K562 (cell line): ENCODE measurements at regions not wholly inside any gene's neighbourhood (a gene's known extent, or its start where the extent isn't known, plus 50 kb on each side); places are given as distances from the start of the nearest gene placed in this dataset.

Experiments
- ATF2 ChIP-seq: sonication (generic); formaldehyde crosslinking; IDR thresholded peaks from 2 replicates; pipeline ENCODE4 v1.8.1; 2022; ENCODE audit warnings: missing genetic modification reagents
- BRCA1 ChIP-seq, 2 experiments: fragments of 450-650 bp in 1 of 2; sonication (generic) in 1 of 2; formaldehyde crosslinking in 1 of 2; IDR thresholded peaks; 2 replicates each; pipeline versions ENCODE4 v1.5.0 to v1.6.1; 2017 to 2020; ENCODE audit warnings: mild to moderate bottlenecking in 1 of 2, missing genetic modification reagents in 1 of 2
- EP300 ChIP-seq: IDR thresholded peaks from 2 replicates; pipeline ENCODE4 v1.6.1; 2012; ENCODE audit warnings: low read length, improper control_type of control experiment
- ETV6 ChIP-seq, 3 experiments: fragments of 150-350 bp in 1 of 3; sonication (generic) in 1 of 3; formaldehyde crosslinking in 1 of 3; IDR thresholded peaks; 2 replicates each; pipeline versions ENCODE4 v1.6.1 to v1.8.0; 2014 to 2022; ENCODE audit warnings: borderline replicate concordance in 2 of 3, low read depth in 2 of 3, antibody characterized with exemption in 1 of 3, low read length in 1 of 3, mild to moderate bottlenecking in 1 of 3, missing genetic modification reagents in 1 of 3
- FOXM1 ChIP-seq, 2 experiments: fragments of 450-650 bp in 1 of 2; sonication (generic) in 1 of 2; formaldehyde crosslinking in 1 of 2; IDR thresholded peaks; 2 replicates each; pipeline versions ENCODE4 v1.6.1 to v1.9.0; 2017 to 2022; ENCODE audit warnings: low read depth in 2 of 2, mild to moderate bottlenecking in 2 of 2, missing genetic modification reagents in 1 of 2, moderate library complexity in 1 of 2
- JUND ChIP-seq, 2 experiments: IDR thresholded peaks; 2 replicates in 1 of 2; 3 replicates in 1 of 2; pipeline ENCODE4 v1.6.1; 2011; ENCODE audit warnings: borderline replicate concordance in 2 of 2, low read depth in 2 of 2, low read length in 2 of 2, improper control_type of control experiment in 1 of 2, missing biosample characterization in 1 of 2, missing genetic modification characterization in 1 of 2, missing genetic modification reagents in 1 of 2
- PHF21A ChIP-seq: fragments of 450-650 bp; IDR thresholded peaks from 2 replicates; pipeline ENCODE4 v1.6.1; 2017; ENCODE audit warnings: low read depth, borderline replicate concordance
- RFX5 ChIP-seq: IDR thresholded peaks from 2 replicates; pipeline ENCODE4 v1.6.1; 2011; ENCODE audit warnings: low read depth, mild to moderate bottlenecking, improper control_type of control experiment, low read length
- TAF1 ChIP-seq: IDR thresholded peaks from 2 replicates; pipeline ENCODE4 v1.6.1; 2011; ENCODE audit warnings: mild to moderate bottlenecking, low read length, moderate library complexity; ENCODE audit not compliant: insufficient read depth, control insufficient read depth, severe bottlenecking; ENCODE audit errors: extremely low read depth
- ZC3H11A ChIP-seq: IDR thresholded peaks from 2 replicates; pipeline ENCODE4 v1.6.1; 2012; ENCODE audit warnings: low read depth, low read length, improper control_type of control experiment
- ZNF707 ChIP-seq: fragments of 250-450 bp; sonication (Bioruptor Pico); conservative IDR thresholded peaks from 2 replicates; pipeline ENCODE4 v1.8.0; 2022; ENCODE audit warnings: inconsistent platforms, mild to moderate bottlenecking, moderate library complexity
- TF ChIP-seq, protein P1 (sequence below): sonication (generic); formaldehyde crosslinking; IDR thresholded peaks from 2 replicates; pipeline ENCODE4 v1.8.0; 2023; ENCODE audit warnings: mild to moderate bottlenecking, missing genetic modification reagents
- TF ChIP-seq, protein P2 (sequence below), 2 experiments: fragments of 150-350 bp in 1 of 2; IDR thresholded peaks; 2 replicates each; pipeline ENCODE4 v1.6.1; 2012 to 2016; ENCODE audit warnings: low read depth in 2 of 2, low read length in 2 of 2, mild to moderate bottlenecking in 1 of 2, moderate library complexity in 1 of 2
- TF ChIP-seq, protein P3 (sequence below): IDR thresholded peaks from 2 replicates; pipeline ENCODE4 v1.6.1; 2012; ENCODE audit warnings: low read depth, low read length, improper control_type of control experiment, borderline replicate concordance

DNA sequence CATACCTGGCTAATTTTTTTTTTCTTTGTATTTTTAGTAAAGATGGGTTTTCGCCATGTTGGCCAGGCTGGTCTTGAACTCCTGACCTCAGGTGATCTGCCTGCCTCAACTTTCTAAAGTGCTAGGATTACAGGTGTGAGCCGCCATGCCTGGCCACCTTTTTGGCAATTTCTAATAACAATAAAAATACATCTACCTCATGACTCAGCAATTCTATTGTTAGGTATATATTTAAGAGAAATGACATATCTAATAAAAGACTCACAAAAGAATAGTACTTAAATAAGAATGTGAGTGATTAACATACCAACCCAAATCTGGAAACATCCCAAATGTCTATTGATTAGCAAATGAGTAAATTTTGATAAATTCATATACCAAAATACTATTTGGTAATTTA, 103.6 kb upstream of the PPP1R9A start:
- TF ChIP-seq ETV6 (IDR thresholded peaks at IDR 0.05; ENCODE audit: borderline replicate concordance in 1 of 2, low read depth in 2 of 2, low read length in 1 of 2) (no peak), ETV6 (CRISPR knock-in tag; IDR thresholded peaks at IDR 0.05; ENCODE audit: borderline replicate concordance) (no peak), ZC3H11A (no peak), RFX5 (no peak), PHF21A (no peak), TAF1 (no peak), ATF2 (CRISPR knock-in tag) (no peak), EP300 (no peak), FOXM1 (IDR thresholded peaks at IDR 0.05; ENCODE audit: low read depth) (no peak), FOXM1 (CRISPR knock-in tag; IDR thresholded peaks at IDR 0.05; ENCODE audit: low read depth) (no peak), BRCA1 (IDR thresholded peaks at IDR 0.05) (no peak), BRCA1 (CRISPR knock-in tag; IDR thresholded peaks at IDR 0.05) (no peak), ZNF707 (no peak), JUND (IDR thresholded peaks at IDR 0.05; ENCODE audit: borderline replicate concordance, low read depth, low read length) (no peak), JUND (tag; IDR thresholded peaks at IDR 0.05; ENCODE audit: borderline replicate concordance, low read depth, low read length) (no peak)
- TF ChIP-seq, protein P1, sequence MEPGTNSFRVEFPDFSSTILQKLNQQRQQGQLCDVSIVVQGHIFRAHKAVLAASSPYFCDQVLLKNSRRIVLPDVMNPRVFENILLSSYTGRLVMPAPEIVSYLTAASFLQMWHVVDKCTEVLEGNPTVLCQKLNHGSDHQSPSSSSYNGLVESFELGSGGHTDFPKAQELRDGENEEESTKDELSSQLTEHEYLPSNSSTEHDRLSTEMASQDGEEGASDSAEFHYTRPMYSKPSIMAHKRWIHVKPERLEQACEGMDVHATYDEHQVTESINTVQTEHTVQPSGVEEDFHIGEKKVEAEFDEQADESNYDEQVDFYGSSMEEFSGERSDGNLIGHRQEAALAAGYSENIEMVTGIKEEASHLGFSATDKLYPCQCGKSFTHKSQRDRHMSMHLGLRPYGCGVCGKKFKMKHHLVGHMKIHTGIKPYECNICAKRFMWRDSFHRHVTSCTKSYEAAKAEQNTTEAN (CRISPR knock-in tag) = no peak
- TF ChIP-seq, protein P2, sequence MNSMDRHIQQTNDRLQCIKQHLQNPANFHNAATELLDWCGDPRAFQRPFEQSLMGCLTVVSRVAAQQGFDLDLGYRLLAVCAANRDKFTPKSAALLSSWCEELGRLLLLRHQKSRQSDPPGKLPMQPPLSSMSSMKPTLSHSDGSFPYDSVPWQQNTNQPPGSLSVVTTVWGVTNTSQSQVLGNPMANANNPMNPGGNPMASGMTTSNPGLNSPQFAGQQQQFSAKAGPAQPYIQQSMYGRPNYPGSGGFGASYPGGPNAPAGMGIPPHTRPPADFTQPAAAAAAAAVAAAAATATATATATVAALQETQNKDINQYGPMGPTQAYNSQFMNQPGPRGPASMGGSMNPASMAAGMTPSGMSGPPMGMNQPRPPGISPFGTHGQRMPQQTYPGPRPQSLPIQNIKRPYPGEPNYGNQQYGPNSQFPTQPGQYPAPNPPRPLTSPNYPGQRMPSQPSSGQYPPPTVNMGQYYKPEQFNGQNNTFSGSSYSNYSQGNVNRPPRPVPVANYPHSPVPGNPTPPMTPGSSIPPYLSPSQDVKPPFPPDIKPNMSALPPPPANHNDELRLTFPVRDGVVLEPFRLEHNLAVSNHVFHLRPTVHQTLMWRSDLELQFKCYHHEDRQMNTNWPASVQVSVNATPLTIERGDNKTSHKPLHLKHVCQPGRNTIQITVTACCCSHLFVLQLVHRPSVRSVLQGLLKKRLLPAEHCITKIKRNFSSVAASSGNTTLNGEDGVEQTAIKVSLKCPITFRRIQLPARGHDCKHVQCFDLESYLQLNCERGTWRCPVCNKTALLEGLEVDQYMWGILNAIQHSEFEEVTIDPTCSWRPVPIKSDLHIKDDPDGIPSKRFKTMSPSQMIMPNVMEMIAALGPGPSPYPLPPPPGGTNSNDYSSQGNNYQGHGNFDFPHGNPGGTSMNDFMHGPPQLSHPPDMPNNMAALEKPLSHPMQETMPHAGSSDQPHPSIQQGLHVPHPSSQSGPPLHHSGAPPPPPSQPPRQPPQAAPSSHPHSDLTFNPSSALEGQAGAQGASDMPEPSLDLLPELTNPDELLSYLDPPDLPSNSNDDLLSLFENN (IDR thresholded peaks at IDR 0.05; ENCODE audit: low read depth in 2 of 2, low read length in 2 of 2) = no peak
- TF ChIP-seq, protein P3, sequence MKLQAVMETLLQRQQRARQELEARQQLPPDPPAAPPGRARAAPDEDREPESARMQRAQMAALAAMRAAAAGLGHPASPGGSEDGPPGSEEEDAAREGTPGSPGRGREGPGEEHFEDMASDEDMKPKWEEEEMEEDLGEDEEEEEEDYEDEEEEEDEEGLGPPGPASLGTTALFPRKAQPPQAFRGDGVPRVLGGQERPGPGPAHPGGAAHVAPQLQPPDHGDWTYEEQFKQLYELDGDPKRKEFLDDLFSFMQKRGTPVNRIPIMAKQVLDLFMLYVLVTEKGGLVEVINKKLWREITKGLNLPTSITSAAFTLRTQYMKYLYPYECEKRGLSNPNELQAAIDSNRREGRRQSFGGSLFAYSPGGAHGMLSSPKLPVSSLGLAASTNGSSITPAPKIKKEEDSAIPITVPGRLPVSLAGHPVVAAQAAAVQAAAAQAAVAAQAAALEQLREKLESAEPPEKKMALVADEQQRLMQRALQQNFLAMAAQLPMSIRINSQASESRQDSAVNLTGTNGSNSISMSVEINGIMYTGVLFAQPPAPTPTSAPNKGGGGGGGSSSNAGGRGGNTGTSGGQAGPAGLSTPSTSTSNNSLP = no peak
